ENCODE measurements at regions not wholly inside any gene's neighbourhood (a gene's known extent, or its start where the extent isn't known, plus 50 kb on each side); places are given as distances from the start of the nearest gene placed in this dataset.

DNA sequence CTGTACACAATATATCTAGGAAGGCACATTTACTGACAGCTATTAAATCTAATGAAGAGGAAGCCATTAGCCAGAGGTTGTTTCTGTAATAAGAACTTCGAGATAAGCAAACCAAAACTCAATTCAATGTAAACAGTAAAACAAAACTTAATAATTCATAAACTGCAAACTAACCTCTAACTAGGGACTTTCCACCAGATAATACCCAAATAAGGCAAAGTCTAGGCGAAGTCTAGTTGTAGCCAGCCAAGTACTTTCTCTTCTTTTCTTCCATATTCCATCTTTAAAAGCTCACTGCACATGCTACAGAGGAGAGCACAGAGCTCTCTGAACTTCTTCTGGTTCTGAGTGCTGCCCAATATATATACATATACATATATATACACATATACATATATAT lies 229.9 kb upstream of the ANO5 start:
- 68% methylated on average over 2 of the region's 2 CpGs for WGBS
- H3K4me1 ChIP-seq (replicated peaks): no peaks in the 10 kb centered on the region
- intact Hi-C loops (cut with DNase I): no loop called here
- H3K27me3 ChIP-seq (replicated peaks; ENCODE audit: insufficient read depth): no peaks in the 10 kb centered on the region
- H3K27ac ChIP-seq: no peak overlapping the region
- H3K36me3 ChIP-seq: no peaks in the 10 kb centered on the region
- no peak overlapping the region for H3K4me3 ChIP-seq
- TF ChIP-seq POLR2A (IDR thresholded peaks at IDR 0.05) (no peak), POLR2AphosphoS5 (IDR thresholded peaks at IDR 0.05) (no peak)
- TF ChIP-seq, protein P1, sequence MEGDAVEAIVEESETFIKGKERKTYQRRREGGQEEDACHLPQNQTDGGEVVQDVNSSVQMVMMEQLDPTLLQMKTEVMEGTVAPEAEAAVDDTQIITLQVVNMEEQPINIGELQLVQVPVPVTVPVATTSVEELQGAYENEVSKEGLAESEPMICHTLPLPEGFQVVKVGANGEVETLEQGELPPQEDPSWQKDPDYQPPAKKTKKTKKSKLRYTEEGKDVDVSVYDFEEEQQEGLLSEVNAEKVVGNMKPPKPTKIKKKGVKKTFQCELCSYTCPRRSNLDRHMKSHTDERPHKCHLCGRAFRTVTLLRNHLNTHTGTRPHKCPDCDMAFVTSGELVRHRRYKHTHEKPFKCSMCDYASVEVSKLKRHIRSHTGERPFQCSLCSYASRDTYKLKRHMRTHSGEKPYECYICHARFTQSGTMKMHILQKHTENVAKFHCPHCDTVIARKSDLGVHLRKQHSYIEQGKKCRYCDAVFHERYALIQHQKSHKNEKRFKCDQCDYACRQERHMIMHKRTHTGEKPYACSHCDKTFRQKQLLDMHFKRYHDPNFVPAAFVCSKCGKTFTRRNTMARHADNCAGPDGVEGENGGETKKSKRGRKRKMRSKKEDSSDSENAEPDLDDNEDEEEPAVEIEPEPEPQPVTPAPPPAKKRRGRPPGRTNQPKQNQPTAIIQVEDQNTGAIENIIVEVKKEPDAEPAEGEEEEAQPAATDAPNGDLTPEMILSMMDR (IDR thresholded peaks at IDR 0.05): no peak
- H3K9me3 ChIP-seq: no peaks in the 10 kb centered on the region
- DNase-seq (ENCODE audit: low spot score): no peak

DNA sequence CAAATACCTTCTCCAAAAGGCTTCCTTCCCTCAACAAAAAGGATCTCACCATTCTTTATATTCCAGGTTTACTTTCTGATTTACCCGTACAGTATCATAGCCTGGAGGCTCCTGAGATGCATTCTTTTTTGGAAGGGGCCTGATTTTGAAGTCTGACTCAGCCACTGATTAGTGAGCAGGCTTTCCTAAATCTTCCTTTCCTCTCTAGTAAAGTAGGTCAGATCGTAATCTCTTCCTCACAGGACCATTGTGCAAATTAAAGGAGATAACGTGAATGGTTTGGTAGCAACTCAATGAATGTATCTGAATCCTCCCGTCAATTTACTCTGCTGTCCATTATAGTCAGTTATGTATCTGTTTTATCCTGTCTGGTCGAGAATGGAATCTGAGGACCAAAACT lies 227.7 kb upstream of the ANO5 start:
- Histone ChIP-seq H3K4me1 (replicated peaks) (no peaks in the 10 kb centered on the region), H3K36me3 (no peaks in the 10 kb centered on the region), H3K27me3 (replicated peaks; ENCODE audit: insufficient read depth) (no peaks in the 10 kb centered on the region), H3K27ac (no peak overlapping the region), H3K4me3 (no peak overlapping the region), H3K9me3 (no peaks in the 10 kb centered on the region)
- no peak for TF ChIP-seq POLR2AphosphoS5 (IDR thresholded peaks at IDR 0.05)
- TF ChIP-seq POLR2A (IDR thresholded peaks at IDR 0.05): no peak
- TF ChIP-seq, protein P1 (IDR thresholded peaks at IDR 0.05): no peak
- intact Hi-C loops (cut with DNase I): no loop called here
- WGBS: 43% methylated on average over 5 of the region's 5 CpGs
- no peak for DNase-seq (ENCODE audit: low spot score)

DNA sequence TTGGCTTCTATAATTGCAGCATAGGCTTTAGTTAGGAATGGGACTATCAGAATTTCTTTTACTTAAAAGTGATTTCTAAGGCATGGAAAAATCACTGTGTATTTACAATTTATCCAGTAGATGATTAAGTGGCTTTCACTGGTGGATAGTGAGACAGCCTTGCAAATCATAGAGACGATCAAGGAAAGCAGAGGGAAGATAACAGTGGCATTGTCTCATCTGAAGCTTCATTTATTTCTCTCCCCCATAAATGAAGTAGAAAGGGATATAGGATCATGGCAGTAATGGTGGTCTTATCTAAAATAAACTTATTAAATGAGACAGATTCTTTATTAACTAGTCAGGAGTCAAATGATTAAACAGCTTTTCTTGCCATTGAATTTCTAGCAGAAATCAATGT lies 224.2 kb upstream of the ANO5 start:
- intact Hi-C loops (cut with DNase I): no loop called here

DNA sequence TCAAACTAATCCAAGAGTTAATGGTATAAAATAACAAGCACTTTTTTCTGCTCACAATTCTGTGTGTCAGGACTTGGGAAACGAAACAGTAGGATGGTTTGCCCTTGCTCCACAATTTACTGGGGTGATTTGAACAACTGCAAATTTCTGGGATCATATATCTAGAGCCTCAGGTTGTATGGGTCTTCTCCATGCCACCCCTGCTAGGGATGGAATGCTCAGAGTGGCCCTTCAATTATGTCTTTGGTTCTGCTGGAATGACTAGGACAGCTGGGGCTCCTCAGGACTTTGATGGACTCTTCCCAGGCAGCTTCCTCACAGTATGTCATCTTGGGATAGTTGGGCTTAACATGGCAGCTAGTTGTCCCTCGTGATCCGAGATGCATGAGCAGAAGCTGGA lies 223.0 kb upstream of the ANO5 start:
- Histone ChIP-seq H3K4me1 (replicated peaks) (no peaks in the 10 kb centered on the region), H3K27ac (no peak overlapping the region), H3K4me3 (no peak overlapping the region), H3K27me3 (replicated peaks; ENCODE audit: insufficient read depth) (no peaks in the 10 kb centered on the region), H3K9me3 (no peaks in the 10 kb centered on the region), H3K36me3 (no peaks in the 10 kb centered on the region)
- WGBS: 75% methylated on average over 3 of the region's 3 CpGs
- intact Hi-C loops (cut with DNase I): no loop called here
- TF ChIP-seq POLR2A (IDR thresholded peaks at IDR 0.05) (no peak), POLR2AphosphoS5 (IDR thresholded peaks at IDR 0.05) (no peak)
- TF ChIP-seq, protein P1 (IDR thresholded peaks at IDR 0.05): no peak
- DNase-seq (ENCODE audit: low spot score): no peak

More for the DNA sequence above, 224.2 kb upstream of the ANO5 start:
- H3K27ac ChIP-seq: no peak overlapping the region
- H3K36me3 ChIP-seq: no peaks in the 10 kb centered on the region
- H3K9me3 ChIP-seq: no peaks in the 10 kb centered on the region
- no peaks in the 10 kb centered on the region for H3K4me1 ChIP-seq (replicated peaks)
- TF ChIP-seq, protein P1 (IDR thresholded peaks at IDR 0.05): no peak
- no peaks in the 10 kb centered on the region for H3K27me3 ChIP-seq (replicated peaks; ENCODE audit: insufficient read depth)
- DNase-seq (ENCODE audit: low spot score): no peak
- 34% methylated on average over 1 of the region's 1 CpG for WGBS
- no peak overlapping the region for H3K4me3 ChIP-seq

DNA sequence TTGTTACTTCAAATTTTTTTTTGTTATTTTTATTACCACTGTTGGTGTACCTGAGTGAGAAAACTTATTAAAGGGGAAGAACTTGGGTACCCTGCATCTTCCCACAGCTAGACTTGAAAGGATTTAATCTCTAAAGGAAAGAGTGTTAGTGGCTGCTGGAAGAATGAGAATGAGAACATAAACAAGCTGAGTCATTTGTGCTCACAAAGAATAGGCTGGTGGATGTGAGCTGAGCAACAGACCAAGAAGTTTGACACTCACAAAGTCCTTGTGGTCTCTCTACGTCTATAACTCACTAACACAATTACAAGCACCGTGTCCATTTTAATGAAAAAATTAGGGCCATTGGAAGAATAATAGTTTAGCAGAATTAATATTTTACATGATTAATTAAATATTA lies 217.6 kb upstream of the ANO5 start:
- Histone ChIP-seq H3K4me1 (replicated peaks) (no peaks in the 10 kb centered on the region), H3K27me3 (replicated peaks; ENCODE audit: insufficient read depth) (no peaks in the 10 kb centered on the region), H3K9me3 (no peaks in the 10 kb centered on the region), H3K27ac (no peak overlapping the region), H3K36me3 (no peaks in the 10 kb centered on the region), H3K4me3 (no peak overlapping the region)
- intact Hi-C loops (cut with DNase I): no loop called here
- 40% methylated on average over 2 of the region's 2 CpGs for WGBS
- TF ChIP-seq POLR2A (IDR thresholded peaks at IDR 0.05) (no peak), POLR2AphosphoS5 (IDR thresholded peaks at IDR 0.05) (no peak)
- TF ChIP-seq, protein P1 (IDR thresholded peaks at IDR 0.05): no peak
- DNase-seq (ENCODE audit: low spot score): no peak
